ENCODE measurements at regions not wholly inside any gene's neighbourhood (a gene's known extent, or its start where the extent isn't known, plus 50 kb on each side); places are given as distances from the start of the nearest gene placed in this dataset.
"Not testable (repeated sequence)": the region's sequence is repeated elsewhere in the genome, so short reads cannot be mapped to it uniquely, and the experiment has no call there.

DNA sequence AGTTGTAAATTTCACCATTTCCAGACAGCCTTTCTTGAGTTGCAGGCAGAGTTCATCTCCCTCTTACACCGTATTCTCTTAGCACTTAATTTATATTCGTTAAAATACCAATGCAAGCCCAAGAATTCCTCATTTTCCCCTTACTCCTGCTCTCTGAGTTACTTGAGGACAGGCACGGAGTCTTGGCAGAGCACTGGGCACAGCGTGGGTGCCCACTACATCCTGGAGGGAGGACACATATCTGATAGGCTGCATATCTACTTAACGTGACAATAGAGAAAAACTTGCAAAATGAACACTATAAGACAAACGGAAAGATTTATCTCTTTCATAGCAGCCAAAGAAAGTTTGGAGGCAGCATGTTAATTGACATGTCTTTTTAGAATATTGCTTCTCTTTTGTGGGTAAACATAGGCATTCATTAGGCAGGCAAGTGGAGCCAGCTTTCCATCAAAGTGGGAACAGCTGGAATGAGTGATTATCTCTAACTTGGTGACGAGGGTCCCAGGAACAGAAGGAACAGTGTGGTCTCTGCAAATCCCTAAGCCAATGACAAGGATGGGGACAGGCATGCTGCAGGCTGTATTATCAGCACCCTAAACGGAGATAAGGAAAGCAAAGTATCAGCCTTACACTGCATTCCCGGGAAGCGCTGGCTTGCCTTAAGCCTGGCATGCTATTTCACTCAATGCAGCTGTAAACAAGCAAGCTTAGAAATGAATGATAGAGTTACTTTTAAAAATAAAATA, 116.5 kb downstream of the RTP4 start:
- no peak for DNase-seq (ENCODE audit: low read depth in 2 of 3, low spot score in 2 of 3)

DNA sequence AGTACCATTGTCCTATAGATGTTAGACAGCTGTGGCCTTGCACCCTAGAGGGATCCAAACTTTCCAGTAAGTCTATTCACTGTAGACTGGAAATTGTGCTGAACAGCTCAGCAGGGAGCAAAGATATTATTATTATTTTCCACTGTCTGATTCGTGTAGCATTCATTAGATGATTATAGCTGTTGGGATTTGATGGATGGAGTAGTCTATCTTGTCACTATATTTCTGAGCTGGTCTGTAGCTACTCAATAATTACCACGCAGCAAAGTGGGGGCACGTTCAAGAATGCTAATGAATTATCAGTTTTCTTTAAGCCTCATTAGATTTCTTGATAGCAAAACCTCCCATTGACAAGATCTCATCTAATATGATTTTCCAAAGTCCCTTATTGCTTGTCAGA, 113.2 kb downstream of the RTP4 start:
- DNase-seq (ENCODE audit: low read depth in 2 of 3, low spot score in 2 of 3) = no peak

DNA sequence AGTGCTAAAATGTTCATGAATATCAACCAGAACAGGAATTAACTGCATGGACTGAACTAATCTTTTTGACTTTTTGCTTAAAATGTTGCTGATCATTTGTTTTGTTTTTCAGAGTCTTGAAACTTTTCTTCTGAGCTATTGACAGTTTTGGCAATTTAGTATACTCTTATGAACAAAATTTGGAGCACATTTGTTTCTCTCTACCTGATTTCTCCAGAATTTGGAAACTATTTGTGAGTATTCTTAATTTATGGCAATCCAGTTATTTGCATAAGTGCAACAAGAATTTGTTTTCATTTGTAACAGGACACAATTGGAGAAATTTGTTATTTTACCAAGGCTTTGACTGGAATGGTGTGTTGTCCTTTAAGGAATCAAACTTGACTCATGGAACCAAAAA, 107.4 kb downstream of the RTP4 start:
- DNase-seq (ENCODE audit: low read depth in 2 of 3, low spot score in 2 of 3) = peak in 1 of 3 donors; percentile 2

DNA sequence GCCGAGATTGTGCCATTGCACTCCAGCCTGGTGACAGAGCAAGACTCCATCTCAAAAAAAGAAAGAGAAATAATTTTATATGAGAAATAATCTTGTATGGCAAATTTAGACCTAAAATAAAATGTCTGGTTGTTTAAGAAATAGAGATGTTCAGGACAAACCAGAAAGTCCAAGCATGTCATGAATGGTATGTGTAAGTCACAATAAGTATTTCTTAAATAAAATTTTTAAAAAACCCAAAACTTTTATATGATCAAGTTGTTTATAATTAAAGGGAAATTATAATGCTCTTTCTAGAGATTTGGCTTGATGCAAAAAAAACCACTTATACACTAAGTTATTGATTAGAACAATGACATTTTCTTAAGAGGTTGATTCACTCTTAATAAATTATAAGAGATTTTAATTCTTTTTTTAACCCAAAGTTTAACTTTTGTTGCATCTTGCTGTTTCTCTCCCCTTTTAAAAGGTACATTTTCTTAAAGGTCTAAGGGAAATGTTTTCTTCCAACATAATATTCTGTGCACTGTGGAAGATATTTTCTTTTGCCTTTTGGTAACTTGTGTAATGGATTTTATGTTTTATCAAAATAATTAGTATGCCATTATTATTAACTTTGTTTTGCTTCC, 105.7 kb downstream of the RTP4 start:
- DNase-seq (ENCODE audit: low read depth in 2 of 3, low spot score in 2 of 3) = no peak

DNA sequence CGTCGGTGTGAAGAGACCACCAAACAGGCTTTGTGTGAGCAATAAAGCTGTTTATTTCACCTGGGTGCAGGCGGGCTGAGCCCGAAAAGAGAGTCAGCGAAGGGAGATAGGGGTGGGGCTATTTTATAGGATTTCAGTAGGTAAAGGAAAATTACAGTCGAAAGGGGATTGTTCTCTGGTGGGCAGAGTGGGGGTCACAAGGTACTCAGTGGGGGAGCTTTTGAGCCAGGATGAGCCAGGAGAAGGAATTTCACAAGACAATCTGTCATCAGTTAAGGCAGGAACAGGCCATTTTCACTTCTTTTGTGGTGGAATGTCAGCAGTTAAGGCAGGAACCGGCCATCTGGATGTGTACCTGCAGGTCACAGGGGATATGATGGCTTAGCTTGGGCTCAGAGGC, 98.1 kb downstream of the RTP4 start:
- DNase-seq (ENCODE audit: low read depth in 2 of 3, low spot score in 2 of 3) = not testable (repeated sequence)

DNA sequence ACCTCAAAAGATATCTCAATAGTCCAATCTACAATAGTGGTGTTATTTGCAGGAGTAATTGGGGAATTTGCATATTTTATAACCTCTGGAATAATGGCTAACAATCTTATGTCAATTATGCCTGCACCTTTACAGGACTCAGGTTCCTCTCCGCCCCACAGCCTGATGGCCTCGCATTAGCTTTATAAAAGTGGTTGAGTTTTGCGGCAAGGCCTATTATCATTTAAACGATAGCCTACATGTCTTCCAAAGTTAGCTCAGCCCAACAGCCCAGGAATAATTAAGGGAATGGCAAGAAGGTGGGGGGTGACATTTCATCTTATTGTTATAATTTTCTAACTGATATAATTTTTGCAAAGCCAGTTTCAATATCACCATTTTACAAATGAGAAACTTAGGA, 97.3 kb downstream of the RTP4 start:
- no peak for DNase-seq (ENCODE audit: low read depth in 2 of 3, low spot score in 2 of 3)

DNA sequence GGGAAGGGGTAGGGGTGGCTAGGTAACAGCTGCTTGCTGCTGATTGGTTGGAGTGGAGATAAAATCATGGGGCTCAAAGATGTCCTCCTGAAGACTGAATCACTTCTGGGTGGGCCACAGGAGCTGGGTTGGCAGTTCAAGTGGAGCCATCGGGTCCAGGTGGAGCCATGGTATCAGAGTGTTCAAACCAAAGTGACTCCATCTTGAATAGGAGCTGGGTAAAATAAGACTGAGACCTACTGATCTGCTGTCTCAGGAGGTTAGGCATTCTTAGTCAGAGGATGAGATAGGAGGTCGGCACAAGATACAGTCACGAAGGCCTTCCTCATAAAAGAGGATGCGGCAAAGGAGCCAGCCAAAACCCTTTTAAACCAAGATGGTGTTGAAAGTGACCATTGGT, 96.5 kb downstream of the RTP4 start:
- no peak for DNase-seq (ENCODE audit: low read depth in 2 of 3, low spot score in 2 of 3)

DNA sequence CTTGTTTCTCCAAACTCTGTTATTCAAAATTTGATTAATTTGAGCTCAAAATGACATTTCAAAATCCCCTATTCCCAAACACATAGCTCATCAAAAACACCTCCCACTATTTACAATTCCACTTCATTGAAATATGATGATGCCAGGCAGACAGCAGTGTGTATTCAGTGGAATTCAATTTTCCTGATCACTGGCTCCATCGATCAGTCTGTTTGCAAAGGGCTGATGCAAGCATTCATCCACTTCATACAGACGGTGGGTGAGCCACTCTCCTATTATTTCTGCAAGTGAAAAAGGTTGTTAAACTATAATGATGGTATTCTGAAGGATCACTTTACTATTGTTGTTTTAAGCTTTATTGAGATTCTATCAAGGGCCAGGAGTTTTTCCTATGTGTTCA, 90.7 kb downstream of the RTP4 start:
- no peak for DNase-seq (ENCODE audit: low read depth in 2 of 3, low spot score in 2 of 3)

DNA sequence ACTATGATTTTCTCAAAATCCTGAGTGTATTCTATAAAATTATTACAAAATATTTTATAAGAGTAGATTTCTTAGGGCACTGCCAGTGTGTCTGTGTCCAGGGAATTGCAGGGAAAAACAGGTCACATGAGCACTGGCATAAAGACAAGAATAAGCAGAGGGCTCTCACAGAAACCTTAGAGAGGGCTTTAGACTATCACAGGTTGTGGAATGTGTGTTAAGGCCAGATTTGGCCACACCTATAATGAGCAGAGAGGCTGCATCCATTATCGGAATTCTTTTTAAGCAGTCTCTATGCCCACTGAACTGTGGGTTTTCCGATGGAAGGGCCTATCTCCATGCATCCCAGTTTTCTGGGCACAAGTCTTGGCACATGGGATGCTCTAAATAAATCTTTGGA, 90.2 kb downstream of the RTP4 start:
- no peak for DNase-seq (ENCODE audit: low read depth in 2 of 3, low spot score in 2 of 3)

DNA sequence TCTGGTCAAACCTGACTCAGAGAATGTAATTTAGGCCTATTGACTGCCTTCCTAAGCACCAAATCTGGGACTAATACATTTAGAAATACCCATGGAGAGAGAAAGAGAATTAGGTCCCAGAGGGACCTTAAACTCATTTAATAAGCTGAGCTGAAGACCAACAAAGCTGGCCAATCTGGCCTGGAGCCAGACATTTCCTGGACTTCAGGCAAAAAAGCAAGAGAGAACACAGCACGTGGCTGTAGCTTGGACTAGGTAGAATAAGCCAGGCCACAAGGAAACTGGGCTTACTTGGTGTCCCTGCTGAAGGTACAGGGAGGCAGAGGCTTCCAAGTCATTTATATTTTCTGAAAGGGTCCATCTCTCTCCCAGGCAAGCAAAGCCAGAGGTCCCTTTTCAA, 88.1 kb downstream of the RTP4 start:
- no peak for DNase-seq (ENCODE audit: low read depth in 2 of 3, low spot score in 2 of 3)

DNA sequence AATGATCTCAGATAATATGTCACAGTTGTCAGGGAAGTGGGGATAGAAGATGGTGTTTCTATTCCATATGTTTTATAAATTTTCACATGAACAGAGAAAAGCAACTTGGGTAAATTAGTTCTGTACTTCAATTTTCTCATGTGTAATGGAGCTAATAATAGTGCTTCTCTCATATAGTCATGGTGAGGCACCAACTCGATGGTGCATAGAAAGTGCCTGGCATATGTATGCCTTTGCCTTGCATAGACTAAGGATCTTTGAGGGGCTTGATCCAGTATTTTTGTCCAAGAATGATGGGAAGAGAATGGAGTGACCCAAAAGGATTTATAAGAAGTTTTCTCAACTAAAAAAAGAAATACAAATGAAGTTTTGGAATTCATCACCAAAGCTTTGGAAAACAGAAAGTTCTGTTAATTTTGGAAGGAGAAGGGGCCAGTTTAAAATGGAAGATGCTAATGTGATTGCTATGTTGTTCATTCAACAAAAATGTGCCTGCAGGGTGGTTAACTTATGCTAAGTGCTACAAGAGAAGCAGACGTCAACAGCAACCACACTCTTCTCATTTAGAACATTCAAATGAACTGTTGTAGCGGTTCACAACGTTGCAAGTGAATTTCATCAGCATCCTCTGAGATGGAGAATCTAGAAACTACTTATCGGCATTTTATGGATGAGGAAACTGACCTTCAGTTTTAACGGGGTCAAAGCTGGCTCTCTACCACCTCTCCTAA, 86.1 kb downstream of the RTP4 start:
- DNase-seq (ENCODE audit: low read depth in 2 of 3, low spot score in 2 of 3) = no peak

DNA sequence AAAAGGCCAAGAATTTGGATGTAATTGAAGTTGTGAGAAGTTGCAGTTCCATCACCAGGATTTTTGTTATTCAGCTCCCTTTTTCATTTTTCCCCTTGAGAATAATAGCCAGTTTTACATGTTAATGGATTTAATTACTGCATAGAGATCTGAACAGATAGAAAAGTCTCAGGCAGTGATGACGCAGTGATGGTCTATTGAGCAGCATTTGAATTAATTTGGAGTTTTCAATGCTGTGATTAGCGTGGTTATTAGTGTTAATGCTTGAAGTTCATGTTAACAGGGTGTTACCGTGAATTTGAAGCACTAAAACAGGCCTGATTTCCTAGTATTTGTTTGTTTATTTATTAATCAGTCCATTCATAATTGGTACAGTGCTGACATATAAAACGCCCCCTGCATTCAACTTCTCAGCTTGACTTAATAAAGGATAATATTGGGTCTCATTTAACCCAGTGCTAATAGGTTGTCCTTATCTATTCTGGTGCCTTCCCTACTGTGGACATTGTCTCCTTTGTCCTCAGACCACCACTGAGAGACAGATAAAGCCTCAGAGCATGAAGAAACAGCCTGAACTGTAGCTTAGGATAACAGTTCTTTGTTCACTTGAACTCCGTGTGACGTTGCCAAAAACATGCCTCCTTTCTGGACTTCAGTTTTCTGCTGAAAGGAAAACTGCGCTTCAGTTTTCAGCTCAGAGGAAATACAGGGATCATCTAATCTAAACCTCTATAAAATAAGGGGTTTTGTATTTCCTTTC, 82.4 kb downstream of the RTP4 start:
- DNase-seq (ENCODE audit: low read depth in 2 of 3, low spot score in 2 of 3) = no peak

DNA sequence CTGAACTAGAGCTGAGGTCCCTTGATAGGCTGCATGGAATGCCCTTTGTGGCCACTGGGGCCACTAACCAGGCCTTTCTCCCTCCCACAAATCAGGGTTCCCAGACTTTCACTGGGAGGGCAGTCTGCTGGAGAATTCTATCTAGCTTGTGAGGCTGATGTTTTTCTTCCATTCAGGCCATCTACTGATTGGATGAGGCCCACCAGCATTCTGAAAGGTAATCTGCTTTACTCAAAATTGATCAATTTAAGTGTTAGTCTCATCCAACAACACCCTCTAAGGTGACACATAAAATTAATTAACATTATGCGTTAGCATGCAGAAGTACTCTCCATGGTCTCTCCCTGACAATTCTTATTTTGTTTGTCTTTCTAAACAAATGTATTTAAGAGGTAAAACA, 80.5 kb downstream of the RTP4 start:
- no peak for DNase-seq (ENCODE audit: low read depth in 2 of 3, low spot score in 2 of 3)

DNA sequence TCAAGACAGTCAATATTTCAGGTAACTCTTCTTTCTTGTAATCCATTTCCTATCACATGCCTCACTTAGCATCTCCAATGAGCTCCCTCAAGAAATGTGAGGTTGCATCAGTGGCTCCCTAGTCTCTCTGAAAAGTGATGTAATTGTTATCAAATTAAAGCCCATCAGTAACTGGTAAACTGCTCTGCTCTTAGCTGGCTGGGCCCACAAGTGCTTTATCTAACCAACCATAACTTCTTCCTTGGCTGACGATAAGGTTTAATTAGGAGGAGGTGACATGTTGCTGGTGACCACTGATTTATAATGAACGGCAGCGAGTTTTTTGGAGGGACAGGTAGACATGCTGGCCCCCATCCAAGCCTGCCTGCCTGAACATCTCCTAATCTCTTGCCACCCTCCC, 79.6 kb downstream of the RTP4 start:
- DNase-seq (ENCODE audit: low read depth in 2 of 3, low spot score in 2 of 3) = no peak

DNA sequence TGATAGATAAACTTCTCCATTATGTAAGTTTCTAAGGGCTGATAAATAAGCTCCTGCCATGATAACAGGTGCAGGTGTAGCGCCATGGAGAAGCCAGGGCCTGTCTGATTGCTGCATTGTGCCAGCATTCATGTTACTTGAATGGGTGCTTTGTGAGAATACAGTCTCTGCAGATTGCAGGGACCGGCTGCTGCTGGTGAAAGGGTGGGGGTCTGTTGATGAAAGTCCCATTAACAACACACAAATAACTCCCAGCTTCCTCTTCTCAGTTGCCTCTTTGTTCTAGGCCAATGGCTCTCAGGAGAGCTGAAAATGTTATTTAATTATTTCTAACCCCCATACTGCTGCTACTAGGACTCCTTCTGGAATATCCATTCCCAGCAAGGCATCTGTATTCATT, 77.2 kb downstream of the RTP4 start:
- no peak for DNase-seq (ENCODE audit: low read depth in 2 of 3, low spot score in 2 of 3)

DNA sequence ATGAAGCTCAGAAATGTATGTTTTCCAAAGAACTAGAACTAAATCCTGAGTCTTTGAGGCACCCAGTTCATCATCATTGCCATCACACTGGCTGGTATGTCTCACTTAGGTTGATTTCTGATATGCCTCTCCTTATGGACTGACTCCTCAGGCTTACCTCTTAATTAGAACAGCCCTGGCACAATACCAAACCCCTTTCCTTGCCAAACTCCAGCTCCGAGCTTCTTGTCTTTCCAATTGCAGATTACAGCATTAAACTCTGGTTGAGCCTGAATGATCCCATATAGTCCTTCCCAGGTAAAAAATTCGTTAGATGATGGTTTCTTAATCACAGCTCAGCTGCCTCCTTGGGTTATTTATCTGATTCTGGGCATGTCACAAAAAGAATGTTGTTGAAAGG, 66.3 kb downstream of the RTP4 start:
- no peak for DNase-seq (ENCODE audit: low read depth in 2 of 3, low spot score in 2 of 3)

DNA sequence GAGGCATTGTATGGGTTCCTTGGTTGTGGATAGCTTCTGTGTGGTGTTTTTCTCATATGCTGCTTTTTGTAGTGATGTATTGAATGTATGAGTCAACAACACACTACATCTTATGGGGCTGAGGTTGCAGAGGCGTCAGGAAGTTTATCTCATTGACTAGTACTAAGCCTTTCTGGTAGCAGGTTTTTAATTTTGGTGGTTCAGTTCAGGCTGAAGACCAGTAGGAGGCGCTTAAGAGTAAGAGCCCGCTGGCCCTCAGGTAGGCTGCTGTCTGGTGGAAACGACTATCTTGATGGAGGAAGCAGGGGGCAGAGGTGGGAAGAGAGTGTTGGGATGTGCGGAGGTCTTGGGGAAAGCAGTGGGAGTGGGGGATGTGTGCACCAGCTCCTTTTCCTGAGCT, 62.4 kb downstream of the RTP4 start:
- DNase-seq (ENCODE audit: low read depth in 2 of 3, low spot score in 2 of 3) = no peak
